IMR-90 (cell line): ENCODE measurements at regions not wholly inside any gene's neighbourhood (a gene's known extent, or its start where the extent isn't known, plus 50 kb on each side); places are given as distances from the start of the nearest gene placed in this dataset.

Experiments used
- ATAC-seq: fragments of 200-7000 bp; cut with Tn5 transposase; 2 replicates; pipeline ENCODE4 v1.9.1; 2020; ENCODE audit warnings: low read depth, mild to moderate bottlenecking, moderate library complexity
- BruUV-seq: library from RNA; stranded (reverse); fragments of 400-500 nt; replicated peaks from 2 replicates; lab custom pipeline; 2021; lab: Mats Ljungman, UMichigan
- CTCF ChIA-PET: fragments of 300-600 bp; formaldehyde crosslinking; extraction: SDS; loops from one replicate; lab custom pipeline; 2021; ENCODE audit warnings: antibody characterized with exemption; lab: Yijun Ruan, JAX
- POLR2A ChIA-PET: fragments of 300-600 bp; sonication (Branson Sonifier 250); formaldehyde crosslinking; loops from one replicate; lab custom pipeline; 2022; ENCODE audit warnings: antibody characterized with exemption; ENCODE audit not compliant: unreplicated experiment; lab: Charles Lee
- DNase-seq: peaks from one replicate; pipeline ENCODE4 v3.0.0; 2013
- H2AFZ ChIP-seq: replicated peaks from 2 replicates; pipeline ENCODE3; 2013; ENCODE audit warnings: low read length, mild to moderate bottlenecking; ENCODE audit not compliant: poor library complexity
- H2AK5ac ChIP-seq: 2 replicates; pipeline ENCODE4 v1.6.1; 2013; ENCODE audit warnings: low read depth, low read length, inconsistent platforms
- H2AK9ac ChIP-seq: replicated peaks from 2 replicates; pipeline ENCODE3; 2013; ENCODE audit warnings: mild to moderate bottlenecking, low read depth, low read length, moderate library complexity; ENCODE audit not compliant: poor library complexity
- H2BK120ac ChIP-seq: 2 replicates; pipeline ENCODE4 v1.6.1; 2013; ENCODE audit warnings: low read depth, low read length, inconsistent platforms
- H2BK15ac ChIP-seq: 3 replicates; pipeline ENCODE4 v1.6.1; 2013; ENCODE audit warnings: low read depth, low read length, inconsistent platforms
- H2BK20ac ChIP-seq: 2 replicates; pipeline ENCODE4 v1.6.1; 2013; ENCODE audit warnings: low read depth, mild to moderate bottlenecking, inconsistent platforms, low read length, moderate library complexity
- H2BK5ac ChIP-seq: 2 replicates; pipeline ENCODE4 v1.6.1; 2013; ENCODE audit warnings: mild to moderate bottlenecking, low read depth, low read length, inconsistent platforms; ENCODE audit not compliant: poor library complexity, severe bottlenecking
- H3K14ac ChIP-seq: replicated peaks from 2 replicates; pipeline ENCODE4 v1.6.1; 2013; ENCODE audit warnings: low read depth, low read length, inconsistent platforms
- H3K18ac ChIP-seq: 2 replicates; pipeline ENCODE4 v1.6.1; 2013; ENCODE audit warnings: low read depth, low read length, control low read depth
- H3K23ac ChIP-seq: 2 replicates; pipeline ENCODE4 v1.6.1; 2013; ENCODE audit warnings: low read depth, low read length, inconsistent platforms
- H3K27ac ChIP-seq: 2 replicates; pipeline ENCODE4 v1.5.1; 2013; ENCODE audit warnings: mild to moderate bottlenecking, control low read depth, low read length; ENCODE audit not compliant: insufficient read depth
- H3K27me3 ChIP-seq: 2 replicates; pipeline ENCODE4 v1.6.1; 2013; ENCODE audit warnings: low read length; ENCODE audit not compliant: control insufficient read depth, insufficient read depth
- H3K36me3 ChIP-seq: 2 replicates; pipeline ENCODE4 v1.6.1; 2013; ENCODE audit warnings: low read length, mixed read lengths; ENCODE audit not compliant: control insufficient read depth, insufficient read depth
- H3K4ac ChIP-seq: 2 replicates; pipeline ENCODE4 v1.6.1; 2013; ENCODE audit warnings: low read depth, low read length, inconsistent platforms
- H3K4me1 ChIP-seq: 2 replicates; pipeline ENCODE4 v1.6.1; 2013; ENCODE audit warnings: low read length, mixed read lengths; ENCODE audit not compliant: control insufficient read depth, insufficient read depth
- H3K4me2 ChIP-seq: 2 replicates; pipeline ENCODE4 v1.6.1; 2013; ENCODE audit warnings: low read depth, mild to moderate bottlenecking, control low read depth, low read length, moderate library complexity
- H3K4me3 ChIP-seq: 2 replicates; pipeline ENCODE4 v1.5.1; 2013; ENCODE audit warnings: low read depth, mild to moderate bottlenecking, control low read depth, low read length, moderate library complexity; ENCODE audit not compliant: insufficient read depth
- H3K56ac ChIP-seq: 2 replicates; pipeline ENCODE4 v1.6.1; 2013; ENCODE audit warnings: low read length, inconsistent platforms; ENCODE audit not compliant: insufficient read depth; ENCODE audit errors: extremely low read depth
- H3K79me1 ChIP-seq, 2 experiments: 2 replicates each; pipeline ENCODE4 v1.6.1; 2013; ENCODE audit warnings: low read length in 2 of 2, inconsistent platforms in 1 of 2, low read depth in 1 of 2
- H3K9ac ChIP-seq: 2 replicates; pipeline ENCODE4 v1.6.1; 2013; ENCODE audit warnings: low read depth, low read length, control low read depth
- H3K9me1 ChIP-seq: 2 replicates; pipeline ENCODE4 v1.6.1; 2013; ENCODE audit warnings: low read length, inconsistent platforms; ENCODE audit not compliant: insufficient read depth
- H3K9me3 ChIP-seq: 2 replicates; pipeline ENCODE4 v1.6.1; 2013; ENCODE audit warnings: low read length; ENCODE audit not compliant: control insufficient read depth, insufficient read depth
- H4K20me1 ChIP-seq: 2 replicates; pipeline ENCODE4 v1.6.1; 2013; ENCODE audit warnings: low read length, inconsistent platforms; ENCODE audit not compliant: insufficient read depth
- H4K5ac ChIP-seq: 2 replicates; pipeline ENCODE4 v1.6.1; 2013; ENCODE audit warnings: mild to moderate bottlenecking, low read depth, low read length, control low read depth
- H4K8ac ChIP-seq, 2 experiments: 2 replicates each; pipeline ENCODE4 v1.6.1; 2013; ENCODE audit warnings: low read depth in 2 of 2, low read length in 2 of 2, control low read depth in 1 of 2, inconsistent platforms in 1 of 2
- H4K91ac ChIP-seq: 2 replicates; pipeline ENCODE4 v1.6.1; 2013; ENCODE audit warnings: low read depth, low read length, inconsistent platforms; ENCODE audit not compliant: insufficient read depth
- BHLHE40 ChIP-seq: fragments of 150-350 bp; IDR thresholded peaks from 2 replicates; pipeline ENCODE4 v1.6.1; 2016; ENCODE audit warnings: mild to moderate bottlenecking, low read depth, low read length
- CHD1 ChIP-seq: IDR thresholded peaks from 2 replicates; pipeline ENCODE4 v1.6.1; 2012; ENCODE audit warnings: low read depth, low read length, improper control_type of control experiment
- MAFK ChIP-seq: IDR thresholded peaks from 2 replicates; pipeline ENCODE4 v1.6.1; 2012; ENCODE audit warnings: low read depth, low read length, improper control_type of control experiment
- MAZ ChIP-seq: IDR thresholded peaks from 2 replicates; pipeline ENCODE4 v1.6.1; 2012; ENCODE audit warnings: low read depth, mild to moderate bottlenecking, low read length, improper control_type of control experiment, moderate library complexity, borderline replicate concordance
- MXI1 ChIP-seq: IDR thresholded peaks from 2 replicates; pipeline ENCODE4 v1.6.1; 2012; ENCODE audit warnings: low read depth, mild to moderate bottlenecking, low read length, moderate library complexity, borderline replicate concordance
- NFE2L2 ChIP-seq: fragments of 150-350 bp; IDR thresholded peaks from 2 replicates; pipeline ENCODE4 v1.6.1; 2016; ENCODE audit warnings: low read depth, mild to moderate bottlenecking, low read length
- RAD21 ChIP-seq: IDR thresholded peaks from 2 replicates; pipeline ENCODE4 v1.6.1; 2012; ENCODE audit warnings: low read length, improper control_type of control experiment
- RCOR1 ChIP-seq: IDR thresholded peaks from 2 replicates; pipeline ENCODE4 v1.6.1; 2012; ENCODE audit warnings: mild to moderate bottlenecking, low read length, improper control_type of control experiment; ENCODE audit not compliant: insufficient replicate concordance
- RFX5 ChIP-seq: IDR thresholded peaks from 2 replicates; pipeline ENCODE4 v1.8.0; 2012; ENCODE audit warnings: low read depth, mild to moderate bottlenecking, low read length, moderate library complexity
- SMC3 ChIP-seq: fragments of 150-350 bp; IDR thresholded peaks from 2 replicates; pipeline ENCODE4 v1.6.1; 2016; ENCODE audit warnings: low read depth, mild to moderate bottlenecking, antibody characterized with exemption, low read length, moderate library complexity
- WGBS, 2 experiments: methylation state at CpG; one replicate each; pipeline versions ENCODE4 v1.1.5 to v1.1.7; 2013; ENCODE audit warnings: missing lambda C conversion rate in 2 of 2; ENCODE audit not compliant: insufficient read length in 1 of 2; ENCODE audit errors: extremely low coverage in 2 of 2; 5-methylcytosine and 5-hydroxymethylcytosine counted together
- dilution Hi-C: fragments of 300-500 bp; cut with HindIII; formaldehyde crosslinking; loops from one replicate; pipeline ENCODE4 v1.14.3; 2018; ENCODE audit warnings: low sequenced_read_pairs; ENCODE audit not compliant: unreplicated experiment
- in situ Hi-C: fragments of 300-500 bp; cut with MboI; formaldehyde crosslinking; loops from 3 replicates; pipeline ENCODE4 v1.14.3; 2019; ENCODE audit warnings: low sequenced_read_pairs, inconsistent platforms, mixed read lengths
- intact Hi-C: fragments of 100-400 bp; cut with micrococcal nuclease; formaldehyde crosslinking; loops from 2 replicates; pipeline ENCODE4 v1.10.0; 2022
- TF ChIP-seq, protein P1 (sequence below): conservative IDR thresholded peaks from 2 replicates; pipeline ENCODE4 v1.5.1; 2012; ENCODE audit warnings: mild to moderate bottlenecking, low read depth, low read length, improper control_type of control experiment
- TF ChIP-seq, protein P2 (sequence below): fragments of 150-350 bp; IDR thresholded peaks from 2 replicates; pipeline ENCODE4 v1.6.1; 2017; ENCODE audit warnings: mild to moderate bottlenecking, antibody characterized with exemption, low read length, low read depth

DNA sequence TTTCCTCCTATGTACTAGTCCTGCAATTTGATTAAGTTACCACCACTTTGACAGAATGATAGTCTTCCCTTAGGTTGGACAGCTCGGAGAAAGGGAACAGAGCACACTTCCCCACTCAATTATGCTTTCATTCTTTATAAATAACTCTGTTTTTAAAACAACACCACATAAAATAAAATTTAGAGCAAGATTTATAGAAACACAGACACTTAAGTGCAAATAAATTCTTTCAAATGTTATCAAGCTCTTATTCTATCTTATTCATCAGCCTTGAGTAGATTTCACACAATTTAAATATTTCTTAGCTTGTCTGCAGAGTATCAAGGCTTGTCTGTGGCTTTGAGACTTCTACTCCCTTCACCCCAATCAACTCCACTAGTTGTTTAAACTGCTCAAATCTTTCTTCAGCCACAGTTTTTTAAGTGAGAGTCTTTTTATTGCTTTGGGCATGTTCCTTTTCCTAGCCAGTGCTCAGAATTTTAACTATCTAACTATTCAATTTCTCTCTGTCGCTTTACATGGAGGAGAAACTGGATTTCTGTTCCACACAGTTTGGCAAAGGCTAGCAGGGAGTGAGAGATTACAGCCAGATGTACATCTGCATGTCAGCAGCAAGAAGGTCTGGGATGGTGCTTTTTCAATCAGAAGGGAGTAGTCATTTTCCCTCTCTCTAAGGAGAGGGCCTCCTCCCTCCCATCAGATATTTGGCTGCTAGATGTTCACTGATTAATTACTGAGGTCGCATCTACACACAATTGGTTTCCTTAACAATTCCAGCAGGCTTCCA, 53.1 kb upstream of the PLAC1 start:
- Histone ChIP-seq H3K27me3 (peaks cover 2% of the 10 kb centered on the region; the same call in 1 of the 2 replicates), H4K91ac (no peak overlapping the region), H2BK15ac (no peak overlapping the region), H3K4me3 (no peak overlapping the region), H4K20me1 (no peaks in the 10 kb centered on the region), H3K4me2 (no peak overlapping the region), H2AFZ (no peak overlapping the region), H2AK5ac (no peak overlapping the region), H4K8ac (no peak overlapping the region), H3K9me1 (no peaks in the 10 kb centered on the region), H3K4ac (no peak overlapping the region), H3K9ac (no peak overlapping the region), H3K36me3 (no peaks in the 10 kb centered on the region), H4K5ac (no peak overlapping the region), H2BK20ac (no peak overlapping the region), H2BK120ac (no peak overlapping the region), H3K27ac (no peak overlapping the region), H2BK5ac (no peak overlapping the region), H3K9me3 (no peaks in the 10 kb centered on the region), H3K56ac (no peak overlapping the region), H3K23ac (peak overlapping the region; percentile 70; the same call in 1 of the 2 replicates), H3K79me1 (no peaks in the 10 kb centered on the region), H3K18ac (no peak overlapping the region), H3K4me1 (no peaks in the 10 kb centered on the region), H3K14ac (no peak overlapping the region), H2AK9ac (no peak overlapping the region)
- WGBS, 2 experiments = no CpG with 5 or more reads among the region's 3 CpGs
- ATAC-seq (no peak), DNase-seq (no peak)
- CTCF ChIA-PET = interaction anchor here (0.6 kb wide), 1 partner anchor 376 kb away, joined by 3 read pairs; no protein-coding TSS in a partner anchor
- dilution Hi-C loops (no loop called here), in situ Hi-C loops (no loop called here), intact Hi-C loops (no loop called here)
- TF ChIP-seq BHLHE40 (no peak), RCOR1 (no peak), CHD1 (no peak), RAD21 (no peak), MXI1 (no peak), SMC3 (no peak), MAZ (no peak), NFE2L2 (no peak), RFX5 (no peak), MAFK (no peak)
- TF ChIP-seq, protein P1, sequence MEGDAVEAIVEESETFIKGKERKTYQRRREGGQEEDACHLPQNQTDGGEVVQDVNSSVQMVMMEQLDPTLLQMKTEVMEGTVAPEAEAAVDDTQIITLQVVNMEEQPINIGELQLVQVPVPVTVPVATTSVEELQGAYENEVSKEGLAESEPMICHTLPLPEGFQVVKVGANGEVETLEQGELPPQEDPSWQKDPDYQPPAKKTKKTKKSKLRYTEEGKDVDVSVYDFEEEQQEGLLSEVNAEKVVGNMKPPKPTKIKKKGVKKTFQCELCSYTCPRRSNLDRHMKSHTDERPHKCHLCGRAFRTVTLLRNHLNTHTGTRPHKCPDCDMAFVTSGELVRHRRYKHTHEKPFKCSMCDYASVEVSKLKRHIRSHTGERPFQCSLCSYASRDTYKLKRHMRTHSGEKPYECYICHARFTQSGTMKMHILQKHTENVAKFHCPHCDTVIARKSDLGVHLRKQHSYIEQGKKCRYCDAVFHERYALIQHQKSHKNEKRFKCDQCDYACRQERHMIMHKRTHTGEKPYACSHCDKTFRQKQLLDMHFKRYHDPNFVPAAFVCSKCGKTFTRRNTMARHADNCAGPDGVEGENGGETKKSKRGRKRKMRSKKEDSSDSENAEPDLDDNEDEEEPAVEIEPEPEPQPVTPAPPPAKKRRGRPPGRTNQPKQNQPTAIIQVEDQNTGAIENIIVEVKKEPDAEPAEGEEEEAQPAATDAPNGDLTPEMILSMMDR = no peak
- TF ChIP-seq, protein P2, sequence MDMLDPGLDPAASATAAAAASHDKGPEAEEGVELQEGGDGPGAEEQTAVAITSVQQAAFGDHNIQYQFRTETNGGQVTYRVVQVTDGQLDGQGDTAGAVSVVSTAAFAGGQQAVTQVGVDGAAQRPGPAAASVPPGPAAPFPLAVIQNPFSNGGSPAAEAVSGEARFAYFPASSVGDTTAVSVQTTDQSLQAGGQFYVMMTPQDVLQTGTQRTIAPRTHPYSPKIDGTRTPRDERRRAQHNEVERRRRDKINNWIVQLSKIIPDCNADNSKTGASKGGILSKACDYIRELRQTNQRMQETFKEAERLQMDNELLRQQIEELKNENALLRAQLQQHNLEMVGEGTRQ = no peak
- POLR2A ChIA-PET = no interaction called here
- BruUV-seq = no TSS peak
